Endothelial cell of umbilical vein (primary cell): ENCODE measurements at regions not wholly inside any gene's neighbourhood (a gene's known extent, or its start where the extent isn't known, plus 50 kb on each side); places are given as distances from the start of the nearest gene placed in this dataset.

Experiments used
- BruUV-seq: library from RNA; stranded (reverse); fragments of 400-500 nt; replicated peaks from 2 replicates; lab custom pipeline; 2021; lab: Mats Ljungman, UMichigan
- CTCF ChIA-PET: fragments of 300-600, 350-600 bp; sonication (Branson Sonifier 250); formaldehyde crosslinking; loops from one replicate; lab custom pipeline; 2021; ENCODE audit warnings: antibody characterized with exemption, inconsistent platforms; lab: Charles Lee
- POLR2A ChIA-PET: fragments of 300-600, 350-600 bp; sonication (Branson Sonifier 250); formaldehyde crosslinking; loops from one replicate; lab custom pipeline; 2021; ENCODE audit warnings: antibody characterized with exemption, inconsistent platforms; lab: Charles Lee
- DNase-seq: peaks from one replicate; pipeline ENCODE4 v3.0.0-alpha.2; 2011; ENCODE audit warnings: low read depth, low spot score
- FAIRE-seq: peaks from 2 replicates; lab custom pipeline; 2011; peaks lifted over from hg19 to GRCh38; lab: Jason Lieb, UNC
- H2AFZ ChIP-seq: 2 replicates; pipeline ENCODE4 v1.6.0; 2012; ENCODE audit warnings: low read depth, low read length, control low read depth, inconsistent platforms
- H3K27ac ChIP-seq: 2 replicates; pipeline ENCODE4 v1.5.1; 2011; ENCODE audit warnings: low read depth, mild to moderate bottlenecking, control low read depth, low read length, moderate library complexity; ENCODE audit not compliant: insufficient read depth
- H3K27me3 ChIP-seq, 2 experiments: 2 replicates each; pipeline versions ENCODE4 v1.6.0 to v1.6.1; 2011; ENCODE audit warnings: low read length in 2 of 2, mixed read lengths in 1 of 2; ENCODE audit not compliant: control insufficient read depth in 2 of 2, insufficient read depth in 2 of 2
- H3K36me3 ChIP-seq, 2 experiments: 2 replicates in 1 of 2; 3 replicates in 1 of 2; pipeline ENCODE4 v1.5.1; 2011; ENCODE audit warnings: low read length in 2 of 2, mild to moderate bottlenecking in 1 of 2, moderate library complexity in 1 of 2; ENCODE audit not compliant: control insufficient read depth in 2 of 2, insufficient read depth in 2 of 2; ENCODE audit errors: extremely low read depth in 1 of 2
- H3K4me1 ChIP-seq: 3 replicates; pipeline ENCODE4 v1.5.1; 2011; ENCODE audit warnings: mild to moderate bottlenecking, low read length; ENCODE audit not compliant: control insufficient read depth, insufficient read depth; ENCODE audit errors: extremely low read depth
- H3K4me2 ChIP-seq: 2 replicates; pipeline ENCODE4 v1.6.1; 2011; ENCODE audit warnings: low read length, control low read depth, mixed read lengths; ENCODE audit not compliant: insufficient read depth
- H3K4me3 ChIP-seq, 3 experiments: fragments of 200-600 bp in 1 of 3; sonication (generic), shearing (Covaris generic) in 1 of 3; replicated peaks in 1 of 3; 2 replicates each; pipeline ENCODE4 v1.5.1; 2011 to 2016; ENCODE audit warnings: control low read depth in 3 of 3, low read length in 3 of 3, mild to moderate bottlenecking in 2 of 3, inconsistent platforms in 1 of 3, low read depth in 1 of 3, moderate library complexity in 1 of 3; ENCODE audit not compliant: insufficient read depth in 1 of 3
- H3K79me2 ChIP-seq: 2 replicates; pipeline ENCODE4 v1.6.0; 2012; ENCODE audit warnings: low read length, inconsistent platforms; ENCODE audit not compliant: control insufficient read depth, insufficient read depth
- H3K9ac ChIP-seq: replicated peaks from 2 replicates; pipeline ENCODE3; 2011; ENCODE audit warnings: low read length, control low read depth; ENCODE audit not compliant: insufficient read depth; ENCODE audit errors: extremely low read depth
- H3K9me1 ChIP-seq: replicated peaks from 3 replicates; pipeline ENCODE4 v1.6.0; 2011; ENCODE audit warnings: mild to moderate bottlenecking, low read length; ENCODE audit not compliant: control insufficient read depth, insufficient read depth; ENCODE audit errors: extremely low read depth
- H3K9me3 ChIP-seq: replicated peaks from 2 replicates; pipeline ENCODE4 v1.5.1; 2012; ENCODE audit warnings: low read length, inconsistent platforms; ENCODE audit not compliant: control insufficient read depth, insufficient read depth
- H4K20me1 ChIP-seq: replicated peaks from 2 replicates; pipeline ENCODE3; 2011; ENCODE audit warnings: mild to moderate bottlenecking, low read length; ENCODE audit not compliant: control insufficient read depth, insufficient read depth; ENCODE audit errors: extremely low read depth
- CTCF ChIP-seq, 2 donors: IDR thresholded peaks; 1 replicate in 1 of 2; 2 replicates in 1 of 2; pipeline ENCODE4 v1.5.1; 2011; ENCODE audit warnings: low read length in 2 of 2, mild to moderate bottlenecking in 2 of 2, moderate library complexity in 2 of 2, control low read depth in 1 of 2, inconsistent platforms in 1 of 2, low read depth in 1 of 2; ENCODE audit not compliant: insufficient read depth in 1 of 2; ENCODE audit errors: extremely low read depth in 1 of 2
- EZH2 ChIP-seq: IDR thresholded peaks from 2 replicates; pipeline ENCODE4 v1.6.1; 2012; ENCODE audit warnings: borderline replicate concordance, low read depth, mild to moderate bottlenecking, moderate library complexity, low read length, inconsistent platforms; ENCODE audit not compliant: severe bottlenecking
- FOS ChIP-seq: IDR thresholded peaks from 2 replicates; pipeline ENCODE4 v1.6.1; 2011; ENCODE audit warnings: mild to moderate bottlenecking, low read length, moderate library complexity, borderline replicate concordance; ENCODE audit not compliant: insufficient read depth
- GATA2 ChIP-seq: IDR thresholded peaks from 2 replicates; pipeline ENCODE4 v1.7.0; 2011; ENCODE audit warnings: low read depth, mild to moderate bottlenecking, moderate library complexity, mixed read lengths, low read length; ENCODE audit not compliant: insufficient read length, insufficient read depth
- JUN ChIP-seq: IDR thresholded peaks from 2 replicates; pipeline ENCODE4 v1.6.1; 2011; ENCODE audit warnings: borderline replicate concordance, low read depth; ENCODE audit not compliant: insufficient read length, insufficient read depth
- MAX ChIP-seq: IDR thresholded peaks from 2 replicates; pipeline ENCODE4 v1.6.1; 2011; ENCODE audit not compliant: insufficient read depth, insufficient read length
- MYC ChIP-seq: IDR thresholded peaks from one replicate; pipeline ENCODE4 v1.6.1; 2011; ENCODE audit warnings: mild to moderate bottlenecking, low read depth, low read length
- POLR2A ChIP-seq: IDR thresholded peaks from 2 replicates; pipeline ENCODE4 v1.6.1; 2012; ENCODE audit warnings: low read depth, mild to moderate bottlenecking, control low read depth, low read length
- POLR2AphosphoS5 ChIP-seq: IDR thresholded peaks from 2 replicates; pipeline ENCODE4 v1.6.1; 2012; ENCODE audit warnings: low read depth, mild to moderate bottlenecking, control low read depth, low read length, moderate library complexity; ENCODE audit not compliant: insufficient read depth
- dilution Hi-C: fragments of 300-500 bp; cut with MboI; formaldehyde crosslinking; loops from one replicate; pipeline ENCODE4 v1.15.0; 2019; ENCODE audit warnings: low sequenced_read_pairs; ENCODE audit not compliant: extremely low pct_ligation_motif_present
- intact Hi-C: fragments of 100-400 bp; cut with micrococcal nuclease; formaldehyde crosslinking; loops from one replicate; pipeline ENCODE4 v1.10.0; 2022

- Histone ChIP-seq H3K79me2 (no peaks in the 10 kb centered on the region), H3K4me1 (no peaks in the 10 kb centered on the region), H3K9me3 (no peaks in the 10 kb centered on the region), H4K20me1 (no peaks in the 10 kb centered on the region), H3K4me2 (no peak overlapping the region), H3K36me3 (no peaks in the 10 kb centered on the region), H3K9me1 (no peaks in the 10 kb centered on the region), H2AFZ (no peak overlapping the region), H3K9ac (no peak overlapping the region), H3K27me3 (no peaks in the 10 kb centered on the region), H3K4me3 (no peak overlapping the region), H3K27ac (no peak overlapping the region)
- BruUV-seq = no TSS peak
- FAIRE-seq = no peak
- intact Hi-C loops (no loop called here), dilution Hi-C loops (no loop called here)
- ChIA-PET POLR2A (no interaction called here), CTCF (no interaction called here)
- TF ChIP-seq POLR2AphosphoS5 (no peak), CTCF (IDR thresholded peaks at IDR 0.05; ENCODE audit: extremely low read depth in 1 of 2, insufficient read depth in 1 of 2, low read depth in 1 of 2, low read length in 2 of 2) (no peak), POLR2A (no peak), JUN (no peak), EZH2 (no peak), MAX (no peak), GATA2 (no peak), FOS (no peak), MYC (no peak)
- no peak for DNase-seq
Observed at GRCh38 chr2:21328177-21328576, 204.4 kb downstream of the TDRD15 start.
